T-helper 17 cell (primary cell): ENCODE measurements at regions not wholly inside any gene's neighbourhood (a gene's known extent, or its start where the extent isn't known, plus 50 kb on each side); places are given as distances from the start of the nearest gene placed in this dataset.

Source experiments
- ATAC-seq: fragments of 150-1000 bp; cut with Tn5 transposase; 2 replicates; pipeline ENCODE4 v1.10.0; 2021; ENCODE audit warnings: mild to moderate bottlenecking, moderate library complexity
- DNase-seq, 3 donors: peaks; one replicate each; pipeline versions ENCODE4 v3.0.0 to v3.0.0-alpha.2; 2020 to 2021
- H3K9me3 ChIP-seq: one replicate; pipeline ENCODE4 v1.7.0; 2013; ENCODE audit warnings: low read length, mild to moderate bottlenecking; ENCODE audit not compliant: control insufficient read depth, poor library complexity, severe bottlenecking
- H3K27ac Mint-ChIP-seq: one replicate; pipeline ENCODE4 v1.8.0; 2022; ENCODE audit warnings: mild to moderate bottlenecking, moderate library complexity, mixed read lengths
- H3K27me3 Mint-ChIP-seq: one replicate; pipeline ENCODE4 v1.8.0; 2022; ENCODE audit warnings: mixed read lengths
- H3K36me3 Mint-ChIP-seq: one replicate; pipeline ENCODE4 v1.8.0; 2022; ENCODE audit warnings: low read depth, mixed read lengths
- H3K4me1 Mint-ChIP-seq: one replicate; pipeline ENCODE4 v1.8.0; 2022; ENCODE audit warnings: mild to moderate bottlenecking, mixed read lengths
- H3K4me3 Mint-ChIP-seq: one replicate; pipeline ENCODE4 v1.8.0; 2022; ENCODE audit warnings: mild to moderate bottlenecking, moderate library complexity, mixed read lengths

- no peaks in the 10 kb centered on the region for H3K36me3 Mint-ChIP-seq
- no peaks in the 10 kb centered on the region for H3K9me3 ChIP-seq
- H3K4me3 Mint-ChIP-seq, result no peak overlapping the region
- ATAC-seq (no peak), DNase-seq (no peak)
- H3K27ac Mint-ChIP-seq, result no peak overlapping the region
- H3K27me3 Mint-ChIP-seq, result no peaks in the 10 kb centered on the region
- no peaks in the 10 kb centered on the region for H3K4me1 Mint-ChIP-seq
These were observed 527.0 kb downstream of the RAB28 start for GRCh38 chr4:12957108-12957507.

- Mint-ChIP-seq H3K27me3 (no peaks in the 10 kb centered on the region), H3K27ac (no peak overlapping the region), H3K4me3 (no peak overlapping the region), H3K36me3 (no peaks in the 10 kb centered on the region), H3K4me1 (no peaks in the 10 kb centered on the region)
- ATAC-seq (no peak), DNase-seq (no peak)
- no peaks in the 10 kb centered on the region for H3K9me3 ChIP-seq
These were observed 528.1 kb downstream of the RAB28 start for GRCh38 chr4:12956026-12956425.

- DNase-seq (no peak), ATAC-seq (no peak)
- no peaks in the 10 kb centered on the region for H3K9me3 ChIP-seq
- Mint-ChIP-seq H3K4me1 (no peaks in the 10 kb centered on the region), H3K27me3 (no peaks in the 10 kb centered on the region), H3K27ac (no peak overlapping the region), H3K36me3 (no peaks in the 10 kb centered on the region), H3K4me3 (no peak overlapping the region)
These were observed 534.2 kb downstream of the RAB28 start for GRCh38 chr4:12949719-12950490.

- H3K9me3 ChIP-seq, result no peaks in the 10 kb centered on the region
- H3K4me1 Mint-ChIP-seq, result no peaks in the 10 kb centered on the region
- no peak overlapping the region for H3K27ac Mint-ChIP-seq
- no peak for DNase-seq
- no peaks in the 10 kb centered on the region for H3K27me3 Mint-ChIP-seq
- no peak overlapping the region for H3K4me3 Mint-ChIP-seq
- ATAC-seq, result no peak
- H3K36me3 Mint-ChIP-seq, result no peaks in the 10 kb centered on the region
These were observed 541.1 kb downstream of the RAB28 start for GRCh38 chr4:12943069-12943468.

GRCh38 chr4:12933760-12934221 is 550.3 kb downstream of the RAB28 start:
- no peak for ATAC-seq
- Mint-ChIP-seq H3K4me3 (no peak overlapping the region), H3K27ac (no peak overlapping the region), H3K27me3 (no peaks in the 10 kb centered on the region), H3K4me1 (no peaks in the 10 kb centered on the region), H3K36me3 (no peaks in the 10 kb centered on the region)
- DNase-seq, result no peak
- H3K9me3 ChIP-seq, result peaks cover 2% of the 10 kb centered on the region

GRCh38 chr4:12932203-12932788 is 551.8 kb downstream of the RAB28 start:
- Mint-ChIP-seq H3K4me1 (no peaks in the 10 kb centered on the region), H3K27me3 (no peaks in the 10 kb centered on the region), H3K36me3 (no peaks in the 10 kb centered on the region), H3K27ac (no peak overlapping the region), H3K4me3 (no peak overlapping the region)
- H3K9me3 ChIP-seq, result peaks cover 2% of the 10 kb centered on the region
- no peak for DNase-seq
- no peak for ATAC-seq

GRCh38 chr4:12929784-12930183 is 554.4 kb downstream of the RAB28 start:
- H3K36me3 Mint-ChIP-seq, result no peaks in the 10 kb centered on the region
- H3K27me3 Mint-ChIP-seq, result no peaks in the 10 kb centered on the region
- no peak overlapping the region for H3K4me3 Mint-ChIP-seq
- DNase-seq (no peak), ATAC-seq (no peak)
- no peaks in the 10 kb centered on the region for H3K4me1 Mint-ChIP-seq
- H3K9me3 ChIP-seq, result peaks cover 2% of the 10 kb centered on the region
- H3K27ac Mint-ChIP-seq, result no peak overlapping the region

GRCh38 chr4:12928751-12929150 is 555.4 kb downstream of the RAB28 start:
- Mint-ChIP-seq H3K4me3 (no peak overlapping the region), H3K36me3 (no peaks in the 10 kb centered on the region), H3K4me1 (no peaks in the 10 kb centered on the region), H3K27ac (no peak overlapping the region), H3K27me3 (no peaks in the 10 kb centered on the region)
- no peak for DNase-seq
- peaks cover 2% of the 10 kb centered on the region for H3K9me3 ChIP-seq
- no peak for ATAC-seq

- DNase-seq, result no peak
- Mint-ChIP-seq H3K27me3 (no peaks in the 10 kb centered on the region), H3K4me1 (no peaks in the 10 kb centered on the region), H3K4me3 (no peak overlapping the region), H3K27ac (no peak overlapping the region), H3K36me3 (no peaks in the 10 kb centered on the region)
- ATAC-seq, result no peak
- no peaks in the 10 kb centered on the region for H3K9me3 ChIP-seq
These were observed 557.7 kb downstream of the RAB28 start for GRCh38 chr4:12926189-12927066.

- Mint-ChIP-seq H3K4me3 (no peak overlapping the region), H3K27me3 (no peaks in the 10 kb centered on the region), H3K27ac (no peak overlapping the region)
These were observed 559.3 kb downstream of the RAB28 start for GRCh38 chr4:12924728-12925320.

GRCh38 chr4:12924253-12924652 is 559.9 kb downstream of the RAB28 start:
- no peak overlapping the region for H3K27ac Mint-ChIP-seq
- no peak for ATAC-seq
- no peak overlapping the region for H3K4me3 Mint-ChIP-seq
- DNase-seq, result no peak
- H3K36me3 Mint-ChIP-seq, result no peaks in the 10 kb centered on the region
- H3K27me3 Mint-ChIP-seq, result no peaks in the 10 kb centered on the region
- no peaks in the 10 kb centered on the region for H3K4me1 Mint-ChIP-seq
- no peaks in the 10 kb centered on the region for H3K9me3 ChIP-seq

More at GRCh38 chr4:12924728-12925320, 559.3 kb downstream of the RAB28 start:
- H3K9me3 ChIP-seq, result no peaks in the 10 kb centered on the region
- DNase-seq (no peak), ATAC-seq (no peak)
- H3K4me1 Mint-ChIP-seq, result no peaks in the 10 kb centered on the region
- H3K36me3 Mint-ChIP-seq, result no peaks in the 10 kb centered on the region

- no peaks in the 10 kb centered on the region for H3K27me3 Mint-ChIP-seq
- no peaks in the 10 kb centered on the region for H3K9me3 ChIP-seq
- no peak overlapping the region for H3K27ac Mint-ChIP-seq
- ATAC-seq, result no peak
- no peaks in the 10 kb centered on the region for H3K36me3 Mint-ChIP-seq
- H3K4me1 Mint-ChIP-seq, result no peaks in the 10 kb centered on the region
- DNase-seq, result no peak
- H3K4me3 Mint-ChIP-seq, result no peak overlapping the region
These were observed 571.2 kb downstream of the RAB28 start for GRCh38 chr4:12912896-12913418.
